SHP77 (cell line): ENCODE measurements at regions not wholly inside any gene's neighbourhood (a gene's known extent, or its start where the extent isn't known, plus 50 kb on each side); places are given as distances from the start of the nearest gene placed in this dataset.

ENCODE experiments used
- DNase-seq, 2 experiments: peaks; one replicate each; lab custom pipeline; 2025; lab: John Stamatoyannopoulos, UW

DNA sequence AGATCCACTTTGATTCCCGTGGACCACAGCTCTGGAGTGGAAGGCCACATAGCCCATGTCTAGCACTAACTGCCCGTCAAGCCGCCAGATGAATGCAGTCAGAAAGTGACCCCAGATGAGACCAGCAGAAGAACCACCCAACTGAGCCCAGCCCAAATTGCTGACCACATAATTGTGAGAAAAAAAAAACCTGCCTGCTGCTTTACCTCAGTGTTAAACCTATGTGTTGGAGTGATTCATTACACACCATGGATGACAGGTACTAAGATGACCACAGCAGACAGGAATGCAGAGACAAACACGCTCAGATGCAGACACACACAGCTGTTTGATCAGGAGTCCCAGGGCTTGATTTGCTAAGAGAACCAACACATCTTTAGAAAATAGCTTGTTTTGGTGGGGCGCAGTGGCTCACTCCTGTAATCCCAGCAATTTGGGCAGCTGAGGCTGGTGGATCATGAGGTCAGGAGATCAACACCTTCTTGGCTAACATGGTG, 168.1 kb upstream of the PPP2R2D start:
- no peak for DNase-seq

- DNase-seq, result no peak
These were observed 167.2 kb upstream of the PPP2R2D start for GRCh38 chr10:131733596-131733995.

- DNase-seq, result no peak
These were observed 165.2 kb upstream of the PPP2R2D start for GRCh38 chr10:131735577-131735976.

DNA sequence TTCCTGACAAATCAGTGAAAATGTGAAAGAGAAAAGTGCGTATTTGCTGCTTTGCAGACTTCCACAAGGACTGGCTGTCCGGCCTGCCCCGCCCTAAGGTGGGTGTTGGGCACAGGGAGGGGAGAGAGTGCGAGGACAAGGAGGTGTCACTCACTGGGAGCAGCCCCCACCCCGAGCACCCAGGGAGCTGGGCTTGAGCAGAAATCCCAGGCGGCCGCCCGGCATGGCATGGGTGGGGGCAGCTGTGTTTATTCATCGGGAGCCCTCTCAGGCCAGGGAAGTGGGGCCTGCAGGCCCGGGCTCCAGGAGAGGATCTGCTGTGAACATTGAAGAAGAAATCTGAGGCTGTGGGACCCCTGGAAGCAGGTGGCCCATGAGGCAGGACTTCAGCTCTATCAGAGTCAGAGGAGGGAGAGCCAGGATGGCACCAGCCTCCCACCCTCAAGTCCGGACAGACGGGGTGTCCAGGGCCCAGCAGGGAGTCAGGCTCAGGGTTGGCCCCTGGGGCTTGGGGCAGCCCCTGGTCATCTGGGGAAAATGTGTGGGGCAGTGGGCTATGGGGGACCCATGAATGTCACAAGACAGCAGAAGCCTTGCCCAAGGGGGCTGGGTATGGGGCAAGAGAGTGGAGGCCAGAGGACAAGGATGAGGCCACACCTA, 164.4 kb upstream of the PPP2R2D start:
- no peak for DNase-seq

DNA sequence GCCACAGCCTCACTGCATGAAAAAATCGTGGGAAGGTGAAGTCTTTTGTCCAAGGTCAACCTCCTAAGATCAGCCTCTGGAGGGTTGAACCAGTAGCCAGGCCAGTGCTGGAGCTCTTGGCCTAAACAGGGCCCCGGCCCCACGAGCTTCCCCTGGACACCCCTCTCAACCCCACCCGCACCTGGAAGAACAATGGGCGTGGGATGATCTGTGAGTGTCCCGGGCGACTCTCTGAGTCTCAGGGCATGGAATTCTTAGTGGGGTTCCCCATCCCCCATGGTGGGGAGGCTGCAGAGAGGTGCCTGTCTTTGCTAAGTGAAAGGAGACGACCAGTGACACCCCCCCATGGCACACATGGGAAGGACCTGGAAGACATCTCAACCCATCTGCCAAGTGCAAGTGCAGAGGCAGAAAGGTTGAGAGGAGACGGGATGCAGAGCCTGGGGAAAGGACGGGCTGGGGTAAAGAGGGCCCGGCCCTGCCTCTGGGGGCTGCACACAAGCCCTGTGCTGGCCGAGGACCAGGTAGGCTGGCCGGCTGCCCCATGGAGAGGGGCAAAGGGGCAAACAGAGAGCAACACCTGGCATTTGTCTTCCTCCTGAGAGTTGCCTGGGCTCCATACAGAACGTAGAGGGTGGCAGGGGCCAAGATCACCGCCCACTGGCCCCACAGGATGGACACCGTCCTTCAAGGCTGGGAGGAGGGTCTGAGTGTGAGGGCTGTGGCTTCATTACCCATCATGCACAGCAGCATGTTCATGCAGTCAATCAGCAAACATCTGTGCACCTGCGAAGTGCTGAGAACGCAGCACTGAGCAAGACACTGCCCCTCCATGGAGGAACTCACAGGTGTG, 163.0 kb upstream of the PPP2R2D start:
- no peak for DNase-seq

- no peak for DNase-seq
These were observed 162.4 kb upstream of the PPP2R2D start for GRCh38 chr10:131738396-131738735.

- no peak for DNase-seq
These were observed 161.6 kb upstream of the PPP2R2D start for GRCh38 chr10:131739206-131739605.

DNA sequence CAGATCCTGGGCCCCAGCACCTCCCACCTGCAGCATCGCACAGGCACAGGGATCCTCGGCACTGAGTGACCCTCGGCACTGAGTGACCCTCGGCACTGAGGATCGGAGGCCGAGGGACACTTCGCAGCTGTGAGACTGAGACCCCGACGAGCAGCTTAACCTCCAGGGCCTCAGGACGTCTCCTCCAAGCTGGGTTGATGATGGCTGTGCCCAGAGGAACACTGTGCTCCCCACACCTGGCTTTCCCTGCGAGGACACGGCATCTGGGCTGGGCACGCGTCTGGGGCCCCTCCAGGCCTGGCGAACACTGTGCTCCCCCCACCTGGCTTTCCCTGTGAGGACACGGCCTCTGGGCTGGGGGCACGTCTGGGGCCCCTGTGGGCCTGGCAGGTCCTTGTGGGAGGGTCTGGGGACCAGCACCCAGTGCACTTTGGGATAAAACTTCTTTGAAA, 158.3 kb upstream of the PPP2R2D start:
- no peak for DNase-seq

DNA sequence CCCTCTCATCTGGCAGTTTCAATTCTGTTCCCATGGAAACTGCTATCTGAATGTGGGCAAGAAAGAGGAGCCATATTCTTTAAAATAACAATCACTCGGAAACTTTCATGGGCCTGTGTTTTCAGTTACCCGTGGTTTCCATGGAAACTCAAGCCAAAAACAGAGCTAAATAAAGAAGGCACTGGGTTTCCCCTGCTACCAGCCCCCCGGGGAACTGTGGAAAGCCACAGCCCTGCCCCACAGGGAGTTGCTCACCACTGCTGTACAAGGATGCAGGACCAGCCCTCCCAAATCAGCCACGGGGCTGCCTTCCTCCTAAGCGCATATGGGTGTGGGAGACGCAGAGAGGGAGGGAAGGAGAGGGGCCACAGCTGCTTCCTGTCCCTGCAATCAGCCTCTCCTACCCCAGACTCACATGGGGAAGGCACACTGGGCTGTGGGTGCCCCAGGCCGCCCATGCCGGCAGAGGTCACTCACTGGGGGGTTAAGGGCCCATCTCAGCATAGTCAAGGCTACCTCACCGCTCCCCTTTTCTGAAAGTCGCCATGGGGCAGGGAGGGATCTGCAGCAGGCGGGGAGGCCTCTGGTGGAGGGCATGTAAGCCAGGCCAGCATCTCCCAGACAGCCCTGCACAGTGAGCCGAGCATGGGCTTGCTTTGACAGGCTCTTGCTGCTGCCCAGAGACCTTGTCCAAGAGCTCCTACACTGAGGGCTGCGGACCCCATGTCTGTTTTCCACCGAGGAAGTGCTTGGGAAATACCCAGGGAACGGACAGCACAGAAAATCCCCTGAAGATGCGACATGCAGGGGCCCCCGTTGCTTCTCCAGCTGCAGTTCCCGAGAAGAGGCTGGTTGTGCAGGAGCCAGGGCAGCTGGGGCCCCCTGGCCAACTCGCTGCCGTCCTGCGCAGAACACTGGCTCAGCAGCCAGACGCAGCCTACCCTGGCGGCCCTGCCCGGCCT, 157.3 kb upstream of the PPP2R2D start:
- no peak for DNase-seq

- DNase-seq, result no peak
These were observed 156.5 kb upstream of the PPP2R2D start for GRCh38 chr10:131744346-131744745.

DNA sequence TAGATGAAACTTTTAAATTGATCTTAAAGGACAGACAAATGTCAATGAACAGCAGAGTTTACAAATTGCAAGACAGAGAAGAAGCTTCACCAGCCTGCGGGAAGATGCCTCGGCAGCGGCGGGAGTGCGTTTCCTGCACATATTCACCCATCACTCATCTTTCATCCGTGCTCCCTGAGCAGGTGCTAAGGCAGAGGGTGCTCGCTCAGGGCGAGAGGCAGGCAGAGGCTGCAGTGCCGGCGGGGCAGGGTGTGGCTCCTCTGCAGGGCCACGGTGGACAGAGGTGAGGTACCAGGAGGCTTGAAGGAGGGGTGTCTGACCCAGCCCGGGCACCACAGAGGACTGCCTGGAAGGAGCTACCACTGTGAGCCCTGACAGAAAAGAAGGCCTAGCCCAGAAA, 155.2 kb upstream of the PPP2R2D start:
- no peak for DNase-seq

- no peak for DNase-seq
These were observed 154.5 kb upstream of the PPP2R2D start for GRCh38 chr10:131746241-131746711.

DNA sequence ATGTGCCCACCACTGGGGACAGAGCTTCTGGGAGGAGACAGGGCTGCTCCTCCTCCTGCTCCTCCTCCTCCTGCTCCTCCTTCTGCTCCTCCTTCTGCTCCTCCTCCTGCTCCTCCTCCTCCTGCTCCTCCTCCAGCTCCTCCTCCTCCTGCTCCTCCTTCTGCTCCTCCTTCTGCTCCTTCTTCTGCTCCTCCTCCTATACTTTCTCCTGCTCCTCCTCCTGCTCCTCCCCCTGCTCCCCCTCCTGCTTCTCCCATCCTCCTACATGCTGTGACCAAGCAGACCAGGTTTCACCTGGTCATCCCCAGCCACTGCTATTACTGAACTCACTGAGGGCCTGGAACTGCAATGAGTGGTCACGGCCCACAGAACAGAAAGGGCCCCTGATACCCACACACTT, 154.0 kb upstream of the PPP2R2D start:
- no peak for DNase-seq

DNA sequence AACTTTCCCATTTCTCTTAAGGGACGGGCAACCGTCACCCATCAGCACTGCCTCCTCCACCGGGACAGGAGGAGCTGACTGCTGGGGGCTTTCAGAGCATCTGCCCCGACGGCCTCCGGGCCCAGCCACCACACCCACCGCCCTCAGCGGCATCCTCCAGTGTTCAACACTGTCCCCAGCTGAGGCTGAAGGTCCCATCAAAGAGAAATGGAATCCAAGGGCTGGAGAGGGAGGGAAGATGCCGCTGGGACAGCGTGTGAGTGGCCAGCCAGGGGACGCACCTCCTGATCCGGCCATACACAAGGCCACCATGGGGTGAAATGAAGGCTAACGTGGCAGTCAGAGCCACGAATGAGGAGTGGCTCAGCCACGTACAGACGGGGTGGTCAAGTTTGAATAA, 153.6 kb upstream of the PPP2R2D start:
- DNase-seq, result no peak

DNA sequence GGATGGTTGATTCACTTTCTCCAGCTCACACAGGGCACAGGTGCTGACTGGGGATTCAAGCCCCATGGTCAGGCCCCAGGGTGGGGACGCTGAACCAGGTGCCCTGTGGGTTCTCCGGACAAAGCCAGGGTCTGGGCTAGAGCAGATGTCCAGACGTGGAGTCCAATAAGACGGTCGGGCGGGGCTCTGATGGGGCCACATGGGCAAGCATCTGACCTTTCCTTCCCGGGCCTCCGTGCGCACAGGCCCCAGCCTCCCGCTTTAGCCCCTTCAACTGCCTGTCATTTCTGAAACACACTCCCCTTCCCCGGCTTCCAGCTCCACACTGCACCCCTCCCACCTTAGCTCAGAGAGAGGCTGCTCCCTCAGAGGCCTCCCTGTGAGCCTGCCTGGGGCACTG, 153.0 kb upstream of the PPP2R2D start:
- no peak for DNase-seq

DNA sequence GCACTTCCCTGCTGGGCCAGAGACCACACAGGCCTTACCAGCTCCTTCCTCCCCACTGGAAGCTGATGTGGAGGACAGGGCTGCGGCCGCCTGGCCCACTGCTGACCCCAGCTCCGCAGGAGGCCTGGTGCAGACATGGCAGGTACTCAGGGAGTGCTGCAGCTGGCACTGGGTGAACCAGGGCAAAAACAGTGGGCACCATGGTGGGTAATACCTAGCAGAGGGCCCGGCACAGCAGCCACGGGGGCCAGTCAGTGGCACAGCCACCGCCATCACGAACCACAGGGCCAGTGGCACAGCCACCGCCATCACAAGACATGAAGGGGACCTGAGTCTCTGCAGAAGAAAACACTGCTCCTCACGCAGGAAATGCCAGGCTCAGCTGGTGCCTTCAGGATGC, 152.6 kb upstream of the PPP2R2D start:
- DNase-seq, result no peak

- no peak for DNase-seq
These were observed 151.7 kb upstream of the PPP2R2D start for GRCh38 chr10:131748831-131749766.

- no peak for DNase-seq
These were observed 151.1 kb upstream of the PPP2R2D start for GRCh38 chr10:131749767-131750142.

DNA sequence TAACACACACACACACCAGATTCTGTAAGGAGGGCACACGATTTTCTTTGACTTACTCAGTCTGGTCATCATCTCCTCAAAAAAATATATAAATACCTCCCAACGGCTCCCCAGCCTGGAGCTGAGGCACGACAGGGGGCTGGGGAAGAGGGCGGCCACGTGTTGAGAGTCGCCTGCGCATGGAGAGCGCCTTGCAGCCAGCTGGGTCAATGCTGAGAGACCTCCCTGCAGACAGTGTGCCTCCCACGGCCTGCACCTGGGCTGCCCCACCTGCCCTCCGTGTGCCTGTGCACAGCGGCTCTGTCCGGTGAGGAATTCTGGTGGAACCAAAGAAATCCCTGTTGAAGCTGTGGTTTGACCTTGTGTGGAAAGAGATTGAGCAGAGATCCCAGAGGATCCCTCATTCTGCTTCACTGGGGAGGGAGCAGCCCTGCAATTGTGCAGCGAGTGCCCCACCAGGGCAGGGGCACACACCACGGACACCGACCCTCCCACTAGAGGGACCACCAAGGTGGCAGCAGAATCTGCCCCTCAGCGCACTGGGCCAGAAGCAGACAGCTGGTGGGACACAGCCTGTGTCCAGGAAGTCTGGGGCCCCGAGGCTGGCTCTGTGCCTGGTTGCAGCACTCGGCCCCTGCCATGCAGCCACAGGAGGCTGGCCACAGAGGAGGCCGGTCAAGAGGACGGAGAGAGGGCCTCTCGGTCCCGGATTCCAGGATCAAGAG, 150.5 kb upstream of the PPP2R2D start:
- DNase-seq, result no peak
